ENCODE measurements at regions not wholly inside any gene's neighbourhood (a gene's known extent, or its start where the extent isn't known, plus 50 kb on each side); places are given as distances from the start of the nearest gene placed in this dataset.

DNA sequence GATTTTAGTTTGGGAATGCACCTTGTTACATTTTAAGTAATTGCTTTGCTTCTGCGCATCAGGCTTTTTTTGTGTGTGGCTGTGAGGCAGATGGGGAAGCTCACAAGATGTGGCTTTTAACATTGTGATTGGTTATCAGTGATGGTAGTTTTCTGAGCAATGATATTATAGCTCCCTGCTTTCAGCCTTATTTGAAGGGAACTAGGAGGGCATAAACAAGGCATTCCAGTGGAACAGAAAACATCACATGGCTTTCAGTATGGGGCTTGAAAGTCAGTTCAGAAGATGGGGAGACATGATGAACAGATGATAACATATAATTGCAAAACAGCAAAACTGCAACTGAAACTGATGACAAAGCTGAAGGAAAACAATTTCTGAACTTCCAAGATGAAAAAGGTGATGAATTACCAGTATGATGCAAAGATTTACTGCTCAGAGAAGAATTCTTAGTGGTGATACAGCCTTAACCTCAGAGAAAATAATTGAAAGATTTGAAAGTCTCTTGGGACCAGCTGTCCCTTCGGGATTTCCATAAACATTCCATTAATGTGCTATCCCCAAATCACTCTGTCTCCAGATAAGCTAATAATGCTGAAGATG, 439.7 kb downstream of the RND3 start:
- no peak overlapping the region for H3K4me3 ChIP-seq (replicated peaks in 1 of 2; ENCODE audit: low read depth in 2 of 2, low read length in 2 of 2)
- DNase-seq (ENCODE audit: low read depth in 2 of 2), result peak in 1 of 2 donors; percentile 29
- TF ChIP-seq, protein P1, sequence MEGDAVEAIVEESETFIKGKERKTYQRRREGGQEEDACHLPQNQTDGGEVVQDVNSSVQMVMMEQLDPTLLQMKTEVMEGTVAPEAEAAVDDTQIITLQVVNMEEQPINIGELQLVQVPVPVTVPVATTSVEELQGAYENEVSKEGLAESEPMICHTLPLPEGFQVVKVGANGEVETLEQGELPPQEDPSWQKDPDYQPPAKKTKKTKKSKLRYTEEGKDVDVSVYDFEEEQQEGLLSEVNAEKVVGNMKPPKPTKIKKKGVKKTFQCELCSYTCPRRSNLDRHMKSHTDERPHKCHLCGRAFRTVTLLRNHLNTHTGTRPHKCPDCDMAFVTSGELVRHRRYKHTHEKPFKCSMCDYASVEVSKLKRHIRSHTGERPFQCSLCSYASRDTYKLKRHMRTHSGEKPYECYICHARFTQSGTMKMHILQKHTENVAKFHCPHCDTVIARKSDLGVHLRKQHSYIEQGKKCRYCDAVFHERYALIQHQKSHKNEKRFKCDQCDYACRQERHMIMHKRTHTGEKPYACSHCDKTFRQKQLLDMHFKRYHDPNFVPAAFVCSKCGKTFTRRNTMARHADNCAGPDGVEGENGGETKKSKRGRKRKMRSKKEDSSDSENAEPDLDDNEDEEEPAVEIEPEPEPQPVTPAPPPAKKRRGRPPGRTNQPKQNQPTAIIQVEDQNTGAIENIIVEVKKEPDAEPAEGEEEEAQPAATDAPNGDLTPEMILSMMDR (IDR thresholded peaks at IDR 0.05; ENCODE audit: low read depth, low read length), result no peak

DNA sequence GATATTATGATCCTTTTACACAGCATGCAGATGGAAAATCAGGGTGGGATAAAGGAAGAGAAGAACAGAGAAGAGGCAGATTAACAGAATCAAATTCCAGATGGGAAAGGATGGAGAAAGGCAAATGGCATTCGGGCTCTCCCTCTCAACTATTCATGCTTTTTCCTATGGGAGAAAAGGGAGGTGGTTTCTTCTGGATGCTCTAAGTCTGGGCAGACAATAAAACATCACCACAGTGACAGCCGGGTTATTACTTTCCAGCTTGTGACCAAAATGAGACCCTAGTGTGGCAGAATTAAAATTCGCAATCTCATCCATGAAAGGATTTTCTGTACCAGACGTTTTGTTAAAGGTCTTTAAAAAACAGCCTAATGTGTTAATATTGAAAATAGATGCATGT, 440.7 kb downstream of the RND3 start:
- TF ChIP-seq, protein P1 (IDR thresholded peaks at IDR 0.05; ENCODE audit: low read depth, low read length), result no peak
- DNase-seq (ENCODE audit: low read depth in 2 of 2), result no peak
- no peak overlapping the region for H3K4me3 ChIP-seq (replicated peaks in 1 of 2; ENCODE audit: low read depth in 2 of 2, low read length in 2 of 2)

DNA sequence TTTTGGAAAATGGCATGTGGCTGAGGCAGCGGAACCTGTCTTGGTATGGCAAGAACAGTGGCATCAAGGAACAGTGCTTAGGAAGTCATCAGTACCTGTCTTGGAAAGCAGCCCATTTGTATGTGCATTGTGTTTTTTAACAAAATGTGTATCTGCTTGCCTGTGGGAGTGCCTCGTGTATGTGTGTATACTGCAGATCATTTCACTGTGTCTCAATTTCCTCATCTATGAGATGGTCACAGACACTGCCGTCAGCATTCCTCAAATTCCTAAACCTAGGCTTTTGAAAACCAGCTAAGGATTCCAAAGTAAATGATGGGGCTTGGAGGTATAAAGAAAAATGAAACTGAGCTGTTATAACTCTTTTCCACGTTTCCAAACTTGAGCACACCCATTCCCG, 441.3 kb downstream of the RND3 start:
- no peak overlapping the region for H3K4me3 ChIP-seq (replicated peaks in 1 of 2; ENCODE audit: low read depth in 2 of 2, low read length in 2 of 2)
- peak; percentile 20 to 55 for DNase-seq (ENCODE audit: low read depth in 2 of 2)
- TF ChIP-seq, protein P1 (IDR thresholded peaks at IDR 0.05; ENCODE audit: low read depth, low read length), result no peak

DNA sequence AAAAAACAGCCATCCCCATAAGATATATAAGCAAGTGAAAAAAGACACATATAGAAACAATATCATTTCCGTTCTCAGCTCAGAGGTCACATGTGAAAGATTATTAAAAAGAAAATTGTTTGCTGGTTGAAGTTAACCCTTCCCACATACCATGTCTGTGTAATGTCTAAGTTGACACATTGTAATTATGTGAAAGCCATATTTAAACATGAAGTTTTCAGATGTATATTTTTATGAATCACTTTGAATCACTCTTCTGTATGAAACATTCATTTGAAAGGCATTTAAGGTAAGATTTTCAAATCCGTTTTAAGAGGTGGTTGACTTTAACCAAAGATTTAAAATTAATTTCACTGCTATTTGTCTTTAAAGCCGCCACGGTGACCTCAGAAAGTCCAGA, 441.9 kb downstream of the RND3 start:
- H3K4me3 ChIP-seq (replicated peaks in 1 of 2; ENCODE audit: low read depth in 2 of 2, low read length in 2 of 2), result no peak overlapping the region
- no peak for DNase-seq (ENCODE audit: low read depth in 2 of 2)
- TF ChIP-seq, protein P1 (IDR thresholded peaks at IDR 0.05; ENCODE audit: low read depth, low read length), result no peak

DNA sequence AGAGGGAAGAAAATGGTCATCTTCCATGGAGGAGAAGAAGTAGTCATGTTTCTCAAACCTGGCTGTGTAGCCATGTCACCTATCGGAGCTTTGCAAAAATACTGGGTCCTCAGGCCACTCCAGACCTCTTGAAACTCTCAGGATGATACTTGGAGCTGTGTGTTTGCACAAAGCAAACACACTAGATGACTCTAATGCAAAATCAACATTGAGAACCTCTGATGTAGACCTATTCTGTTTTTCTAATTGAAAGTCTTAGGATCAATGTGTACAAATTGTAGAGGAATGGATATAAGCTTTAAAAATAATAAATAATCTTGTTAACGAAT, 444.3 kb downstream of the RND3 start:
- DNase-seq (ENCODE audit: low read depth in 2 of 2), result no peak

DNA sequence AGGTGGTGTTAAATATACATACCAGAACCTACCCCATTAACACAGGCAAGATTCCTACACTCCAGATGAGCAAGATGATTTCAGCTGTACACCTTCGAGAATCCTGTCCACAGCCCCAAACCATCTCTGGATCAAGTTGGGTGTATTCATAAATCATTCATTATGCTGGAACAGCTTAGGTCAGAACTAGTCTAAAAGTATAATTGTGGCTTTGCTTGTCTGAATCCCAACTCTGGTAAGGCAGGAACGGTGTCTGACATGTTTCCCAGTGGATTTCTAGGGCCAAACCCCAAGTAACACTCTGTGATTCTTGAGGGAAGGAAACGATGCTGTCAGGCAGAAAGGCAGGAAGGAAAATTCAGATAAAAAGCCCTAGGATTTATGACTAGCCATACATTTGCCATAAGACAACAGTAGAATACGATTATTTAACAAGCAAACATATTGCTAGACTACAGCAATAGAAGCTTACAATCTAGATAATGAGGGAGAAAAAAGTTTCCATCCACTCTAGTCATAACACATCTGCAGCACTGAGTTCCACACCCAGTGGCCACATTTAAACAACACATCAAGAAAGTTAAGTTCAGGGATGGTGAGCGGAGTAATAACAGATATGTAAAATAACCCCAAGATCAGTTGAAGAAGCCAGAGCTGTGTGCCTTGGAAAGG, 444.8 kb downstream of the RND3 start:
- no peak for DNase-seq (ENCODE audit: low read depth in 2 of 2)
- no peak overlapping the region for H3K4me3 ChIP-seq (replicated peaks in 1 of 2; ENCODE audit: low read depth in 2 of 2, low read length in 2 of 2)
- TF ChIP-seq, protein P1 (IDR thresholded peaks at IDR 0.05; ENCODE audit: low read depth, low read length), result no peak

More for the DNA sequence above, 444.3 kb downstream of the RND3 start:
- no peak overlapping the region for H3K4me3 ChIP-seq (replicated peaks in 1 of 2; ENCODE audit: low read depth in 2 of 2, low read length in 2 of 2)
- TF ChIP-seq, protein P1 (IDR thresholded peaks at IDR 0.05; ENCODE audit: low read depth, low read length), result no peak

All from cardiac fibroblast (primary cell).